HCT116 (cell line): ENCODE measurements at regions not wholly inside any gene's neighbourhood (a gene's known extent, or its start where the extent isn't known, plus 50 kb on each side); places are given as distances from the start of the nearest gene placed in this dataset.

ENCODE experiments used
- ATAC-seq: fragments of 200-7000 bp; cut with Tn5 transposase; 2 replicates; pipeline ENCODE4 v1.9.1; 2020; ENCODE audit warnings: mild to moderate bottlenecking, moderate library complexity
- BruUV-seq: library from RNA; stranded (reverse); fragments of 400-500 nt; replicated peaks from 2 replicates; lab custom pipeline; 2021; lab: Mats Ljungman, UMichigan
- CTCF ChIA-PET: fragments of 300-600 bp; sonication (Branson Sonifier 250); formaldehyde crosslinking; loops from one replicate; lab custom pipeline; 2021; ENCODE audit warnings: antibody characterized with exemption; lab: Charles Lee
- POLR2A ChIA-PET: fragments of 300-600, 350-600 bp; sonication (Branson Sonifier 250); formaldehyde crosslinking; loops from one replicate; lab custom pipeline; 2021; ENCODE audit warnings: antibody characterized with exemption; lab: Charles Lee
- RAD21 ChIA-PET, 2 experiments: fragments of 300-600 bp; sonication (Branson Sonifier 250); formaldehyde crosslinking; loops; one replicate each; lab custom pipeline; 2023; ENCODE audit warnings: low total read pairs in 2 of 2; ENCODE audit not compliant: uncharacterized antibody in 2 of 2, unreplicated experiment in 2 of 2, low non-redundant PET in 1 of 2; lab: Charles Lee
- DNase-seq: peaks from one replicate; pipeline ENCODE4 v3.0.0-alpha.2; 2010; ENCODE audit warnings: low read depth, low spot score
- H2AFZ ChIP-seq: fragments of 200-600 bp; shearing (Covaris generic), sonication (generic); 2 replicates; pipeline ENCODE4 v1.6.1; 2017; ENCODE audit warnings: low read depth, mixed run types, mixed read lengths, antibody characterized with exemption, low read length; ENCODE audit not compliant: poor library complexity, severe bottlenecking
- H3K27ac ChIP-seq: 2 replicates; pipeline ENCODE4 v1.5.1; 2012; ENCODE audit warnings: low read depth, low read length
- H3K27me3 ChIP-seq: fragments of 200-600 bp; sonication (generic); 2 replicates; pipeline ENCODE4 v1.6.1; 2016; ENCODE audit warnings: mixed run types, low read length, mixed read lengths; ENCODE audit not compliant: insufficient read depth
- H3K36me3 ChIP-seq, 2 experiments: fragments of 200-500 bp in 1 of 2; fragments of 200-600 bp in 1 of 2; sonication (Bioruptor generic) in 1 of 2; sonication (generic) in 1 of 2; 2 replicates each; pipeline versions ENCODE4 v1.5.1 to v1.6.1; 2014 to 2016; ENCODE audit warnings: low read length in 2 of 2, inconsistent platforms in 1 of 2, mixed read lengths in 1 of 2, mixed run types in 1 of 2; ENCODE audit not compliant: insufficient read depth in 2 of 2, control insufficient read depth in 1 of 2
- H3K4me1 ChIP-seq, 2 experiments: fragments of 200-600 bp in 1 of 2; sonication (generic) in 1 of 2; 2 replicates each; pipeline versions ENCODE4 v1.5.1 to v1.6.1; 2012 to 2017; ENCODE audit warnings: low read length in 2 of 2, inconsistent platforms in 1 of 2, mild to moderate bottlenecking in 1 of 2, mixed read lengths in 1 of 2, mixed run types in 1 of 2, moderate library complexity in 1 of 2; ENCODE audit not compliant: insufficient read depth in 2 of 2, control insufficient read depth in 1 of 2
- H3K4me2 ChIP-seq: fragments of 200-600 bp; sonication (generic); 2 replicates; pipeline ENCODE4 v1.6.1; 2017; ENCODE audit warnings: mixed run types, low read length, mixed read lengths
- H3K4me3 ChIP-seq, 2 experiments: fragments of 200-600 bp in 1 of 2; sonication (generic) in 1 of 2; replicated peaks in 1 of 2; 2 replicates each; pipeline ENCODE4 v1.5.1; 2011 to 2016; ENCODE audit warnings: low read length in 2 of 2, control low read depth in 1 of 2, low read depth in 1 of 2, mild to moderate bottlenecking in 1 of 2, mixed read lengths in 1 of 2, mixed run types in 1 of 2
- H3K79me2 ChIP-seq: fragments of 200-600 bp; sonication (generic); 2 replicates; pipeline ENCODE4 v1.6.1; 2017; ENCODE audit warnings: mild to moderate bottlenecking, mixed run types, low read length, moderate library complexity, mixed read lengths; ENCODE audit not compliant: insufficient read depth
- H3K9ac ChIP-seq: fragments of 200-600 bp; sonication (generic); 2 replicates; pipeline ENCODE4 v1.6.1; 2016; ENCODE audit warnings: low read length, mixed read lengths
- H3K9me2 ChIP-seq: fragments of 200-600 bp; sonication (generic), shearing (Covaris generic); 2 replicates; pipeline ENCODE4 v1.6.1; 2017; ENCODE audit warnings: mixed run types, mild to moderate bottlenecking, moderate library complexity; ENCODE audit not compliant: insufficient read depth
- H3K9me3 ChIP-seq, 2 experiments: fragments of 200-500 bp in 1 of 2; fragments of 200-600 bp in 1 of 2; sonication (Bioruptor generic) in 1 of 2; sonication (generic) in 1 of 2; 2 replicates each; pipeline ENCODE4 v1.6.1; 2014 to 2017; ENCODE audit warnings: low read length in 2 of 2, mixed read lengths in 2 of 2, inconsistent platforms in 1 of 2, low read depth in 1 of 2, mild to moderate bottlenecking in 1 of 2, mixed run types in 1 of 2, moderate library complexity in 1 of 2; ENCODE audit not compliant: control insufficient read depth in 1 of 2, insufficient read depth in 1 of 2
- H4K20me1 ChIP-seq: fragments of 200-600 bp; sonication (generic), shearing (Covaris generic); 2 replicates; pipeline ENCODE4 v1.6.1; 2017; ENCODE audit warnings: mixed run types, mild to moderate bottlenecking, moderate library complexity; ENCODE audit not compliant: insufficient read depth
- CBX3 ChIP-seq: IDR thresholded peaks from 2 replicates; pipeline ENCODE4 v1.6.1; 2012; ENCODE audit warnings: low read depth
- CEBPB ChIP-seq: IDR thresholded peaks from 2 replicates; pipeline ENCODE4 v1.6.1; 2012; ENCODE audit warnings: low read depth
- EGR1 ChIP-seq: IDR thresholded peaks from 2 replicates; pipeline ENCODE4 v1.6.1; 2012; ENCODE audit warnings: low read depth
- ELF1 ChIP-seq: IDR thresholded peaks from 2 replicates; pipeline ENCODE4 v1.6.1; 2012; ENCODE audit warnings: low read depth, borderline replicate concordance
- EZH2 ChIP-seq: fragments of 200-600 bp; sonication (generic); IDR thresholded peaks from 2 replicates; pipeline ENCODE4 v1.6.1; 2017; ENCODE audit warnings: antibody characterized with exemption, mixed run types
- EZH2phosphoT487 ChIP-seq: fragments of 200-600 bp; IDR thresholded peaks from 2 replicates; pipeline ENCODE4 v1.6.1; 2018; ENCODE audit warnings: antibody characterized with exemption, borderline replicate concordance
- FOSL1 ChIP-seq: IDR thresholded peaks from 2 replicates; pipeline ENCODE4 v1.6.1; 2012; ENCODE audit warnings: low read depth
- JUND ChIP-seq: IDR thresholded peaks from 2 replicates; pipeline ENCODE4 v1.6.1; 2012
- POLR2AphosphoS5 ChIP-seq: IDR thresholded peaks from 2 replicates; pipeline ENCODE4 v1.6.1; 2011; ENCODE audit warnings: mild to moderate bottlenecking, low read depth, low read length, moderate library complexity
- RAD21 ChIP-seq: IDR thresholded peaks from 2 replicates; pipeline ENCODE4 v1.6.1; 2012; ENCODE audit warnings: low read depth, mild to moderate bottlenecking
- REST ChIP-seq: IDR thresholded peaks from 2 replicates; pipeline ENCODE4 v1.6.1; 2012; ENCODE audit warnings: low read depth
- SIN3A ChIP-seq: IDR thresholded peaks from 2 replicates; pipeline ENCODE4 v1.6.1; 2012; ENCODE audit warnings: low read depth
- SP1 ChIP-seq: IDR thresholded peaks from 2 replicates; pipeline ENCODE4 v1.6.1; 2012; ENCODE audit warnings: low read depth
- TCF7L2 ChIP-seq: IDR thresholded peaks from 2 replicates; pipeline ENCODE4 v1.7.0; 2011; ENCODE audit warnings: borderline replicate concordance, inconsistent platforms; ENCODE audit not compliant: insufficient read depth, insufficient read length; ENCODE audit errors: extremely low read depth
- ZFX ChIP-seq: fragments of 450-650 bp; IDR thresholded peaks from 2 replicates; pipeline ENCODE4 v1.6.1; 2017
- intact Hi-C: fragments of 100-400 bp; cut with micrococcal nuclease; formaldehyde crosslinking; loops from 2 replicates; pipeline ENCODE4 v1.10.0; 2022
- TF ChIP-seq, protein P1 (sequence below), 3 experiments: fragments of 200-600 bp in 1 of 3; sonication (generic) in 1 of 3; IDR thresholded peaks in 2 of 3; conservative IDR thresholded peaks in 1 of 3; 2 replicates each; pipeline ENCODE4 v1.5.1; 2012 to 2017; ENCODE audit warnings: low read depth in 2 of 3, low read length in 2 of 3, antibody characterized with exemption in 1 of 3, borderline replicate concordance in 1 of 3, control low read depth in 1 of 3, mild to moderate bottlenecking in 1 of 3, mixed read lengths in 1 of 3, mixed run types in 1 of 3, moderate library complexity in 1 of 3; ENCODE audit not compliant: insufficient read depth in 1 of 3
- TF ChIP-seq, protein P2 (sequence below): IDR thresholded peaks from 2 replicates; pipeline ENCODE4 v1.6.1; 2011; ENCODE audit warnings: mild to moderate bottlenecking, low read length, moderate library complexity; ENCODE audit not compliant: insufficient replicate concordance; ENCODE audit errors: extremely low read depth

DNA sequence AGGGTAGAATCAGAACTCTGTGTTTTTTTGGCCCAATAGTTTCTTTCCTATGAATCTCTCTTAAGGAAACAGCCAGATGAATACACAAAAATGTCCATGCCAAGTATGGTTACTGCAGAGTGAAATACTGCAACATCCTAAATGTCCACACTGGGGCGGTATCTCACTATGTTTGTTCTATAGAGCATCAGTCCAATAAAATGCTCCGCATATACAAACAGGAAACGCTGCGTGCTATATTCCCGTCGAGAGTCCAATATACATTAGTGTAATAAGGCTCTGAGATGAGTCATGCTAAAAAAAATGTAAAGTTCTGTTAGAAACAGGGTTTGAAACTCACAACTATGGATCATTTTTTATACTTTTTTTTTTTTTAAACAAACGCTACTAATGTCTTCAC is 72.9 kb upstream of the ENOX2 start:
- H3K9me2 ChIP-seq: no peaks in the 10 kb centered on the region
- ATAC-seq (peak; percentile 89), DNase-seq (peak; percentile 31)
- H3K27ac ChIP-seq: no peak overlapping the region
- TF ChIP-seq SIN3A: no peak
- TF ChIP-seq SP1: no peak
- no peak for TF ChIP-seq ZFX
- no peak for TF ChIP-seq POLR2AphosphoS5
- no peak for TF ChIP-seq EZH2
- TF ChIP-seq REST: no peak
- no peak for TF ChIP-seq CBX3
- TF ChIP-seq CEBPB: no peak
- TF ChIP-seq JUND: no peak
- TF ChIP-seq EGR1: no peak
- TF ChIP-seq RAD21: peak; percentile 70
- TF ChIP-seq, protein P1, sequence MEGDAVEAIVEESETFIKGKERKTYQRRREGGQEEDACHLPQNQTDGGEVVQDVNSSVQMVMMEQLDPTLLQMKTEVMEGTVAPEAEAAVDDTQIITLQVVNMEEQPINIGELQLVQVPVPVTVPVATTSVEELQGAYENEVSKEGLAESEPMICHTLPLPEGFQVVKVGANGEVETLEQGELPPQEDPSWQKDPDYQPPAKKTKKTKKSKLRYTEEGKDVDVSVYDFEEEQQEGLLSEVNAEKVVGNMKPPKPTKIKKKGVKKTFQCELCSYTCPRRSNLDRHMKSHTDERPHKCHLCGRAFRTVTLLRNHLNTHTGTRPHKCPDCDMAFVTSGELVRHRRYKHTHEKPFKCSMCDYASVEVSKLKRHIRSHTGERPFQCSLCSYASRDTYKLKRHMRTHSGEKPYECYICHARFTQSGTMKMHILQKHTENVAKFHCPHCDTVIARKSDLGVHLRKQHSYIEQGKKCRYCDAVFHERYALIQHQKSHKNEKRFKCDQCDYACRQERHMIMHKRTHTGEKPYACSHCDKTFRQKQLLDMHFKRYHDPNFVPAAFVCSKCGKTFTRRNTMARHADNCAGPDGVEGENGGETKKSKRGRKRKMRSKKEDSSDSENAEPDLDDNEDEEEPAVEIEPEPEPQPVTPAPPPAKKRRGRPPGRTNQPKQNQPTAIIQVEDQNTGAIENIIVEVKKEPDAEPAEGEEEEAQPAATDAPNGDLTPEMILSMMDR (IDR thresholded peaks at IDR 0.05 in 2 of 3, conservative IDR thresholded peaks at IDR 0.05 in 1 of 3; ENCODE audit: borderline replicate concordance in 1 of 3, insufficient read depth in 1 of 3, low read depth in 2 of 3, low read length in 2 of 3): peak; percentile 40 to 65 (median 56); a peak in 5 of 6 replicates
- TF ChIP-seq TCF7L2: no peak
- TF ChIP-seq FOSL1: no peak
- TF ChIP-seq, protein P2, sequence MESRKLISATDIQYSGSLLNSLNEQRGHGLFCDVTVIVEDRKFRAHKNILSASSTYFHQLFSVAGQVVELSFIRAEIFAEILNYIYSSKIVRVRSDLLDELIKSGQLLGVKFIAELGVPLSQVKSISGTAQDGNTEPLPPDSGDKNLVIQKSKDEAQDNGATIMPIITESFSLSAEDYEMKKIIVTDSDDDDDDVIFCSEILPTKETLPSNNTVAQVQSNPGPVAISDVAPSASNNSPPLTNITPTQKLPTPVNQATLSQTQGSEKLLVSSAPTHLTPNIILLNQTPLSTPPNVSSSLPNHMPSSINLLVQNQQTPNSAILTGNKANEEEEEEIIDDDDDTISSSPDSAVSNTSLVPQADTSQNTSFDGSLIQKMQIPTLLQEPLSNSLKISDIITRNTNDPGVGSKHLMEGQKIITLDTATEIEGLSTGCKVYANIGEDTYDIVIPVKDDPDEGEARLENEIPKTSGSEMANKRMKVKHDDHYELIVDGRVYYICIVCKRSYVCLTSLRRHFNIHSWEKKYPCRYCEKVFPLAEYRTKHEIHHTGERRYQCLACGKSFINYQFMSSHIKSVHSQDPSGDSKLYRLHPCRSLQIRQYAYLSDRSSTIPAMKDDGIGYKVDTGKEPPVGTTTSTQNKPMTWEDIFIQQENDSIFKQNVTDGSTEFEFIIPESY: no peak
- TF ChIP-seq EZH2phosphoT487: no peak
- TF ChIP-seq ELF1: no peak
- ChIA-PET CTCF (no interaction called here), POLR2A (no interaction called here), RAD21 (no interaction called here)
- peak overlapping the region; percentile 5; the same call in 1 of the 2 replicates for H3K4me2 ChIP-seq
- no peak overlapping the region for H2AFZ ChIP-seq
- H4K20me1 ChIP-seq: no peaks in the 10 kb centered on the region
- no peak overlapping the region for H3K4me3 ChIP-seq
- no peaks in the 10 kb centered on the region for H3K27me3 ChIP-seq
- no peaks in the 10 kb centered on the region for H3K4me1 ChIP-seq
- H3K36me3 ChIP-seq: no peaks in the 10 kb centered on the region
- no peak overlapping the region for H3K9ac ChIP-seq
- intact Hi-C loops: loop anchor here (1.0 to 10.0 kb wide), 3 partner anchors 657 to 829 kb away; no protein-coding TSS in a partner anchor
- no TSS peak for BruUV-seq
- H3K79me2 ChIP-seq: no peaks in the 10 kb centered on the region
- H3K9me3 ChIP-seq: no peaks in the 10 kb centered on the region
